OCI-LY7 (cell line): ENCODE measurements at regions not wholly inside any gene's neighbourhood (a gene's known extent, or its start where the extent isn't known, plus 50 kb on each side); places are given as distances from the start of the nearest gene placed in this dataset.

Experiments used
- CTCF ChIP-seq: fragments of 200-600 bp; sonication (generic); conservative IDR thresholded peaks from 2 replicates; pipeline ENCODE4 v1.5.1; 2014; ENCODE audit warnings: mild to moderate bottlenecking, antibody characterized with exemption, low read length, moderate library complexity, mixed read lengths
- EZH2phosphoT487 ChIP-seq: fragments of 200-600 bp; sonication (generic); IDR thresholded peaks from 2 replicates; pipeline ENCODE4 v1.6.1; 2018; ENCODE audit warnings: low read depth, borderline replicate concordance, mild to moderate bottlenecking, mixed run types, antibody characterized with exemption, low read length, moderate library complexity, mixed read lengths

- no peak for TF ChIP-seq CTCF
- TF ChIP-seq EZH2phosphoT487 = no peak
Observed at GRCh38 chr3:180421721-180422120, 180.2 kb upstream of the TTC14 start.
